LNCAP (cell line): ENCODE measurements at regions not wholly inside any gene's neighbourhood (a gene's known extent, or its start where the extent isn't known, plus 50 kb on each side); places are given as distances from the start of the nearest gene placed in this dataset.

Experiments used
- CTCF ChIP-seq: fragments of 450-650 bp; IDR thresholded peaks from 2 replicates; pipeline ENCODE4 v1.5.1; 2017; ENCODE audit warnings: mild to moderate bottlenecking

- TF ChIP-seq CTCF, result no peak
These were observed 184.4 kb downstream of the PCDH7 start for GRCh38 chr4:30904588-30904987.

GRCh38 chr4:30912098-30912714 lies 192.0 kb downstream of the PCDH7 start:
- TF ChIP-seq CTCF, result no peak

- no peak for TF ChIP-seq CTCF
These were observed 196.4 kb downstream of the PCDH7 start for GRCh38 chr4:30916337-30917274.

- no peak for TF ChIP-seq CTCF
These were observed 197.8 kb downstream of the PCDH7 start for GRCh38 chr4:30917946-30918345.

GRCh38 chr4:30919458-30919857 lies 199.3 kb downstream of the PCDH7 start:
- TF ChIP-seq CTCF, result no peak

- TF ChIP-seq CTCF, result no peak
These were observed 199.9 kb downstream of the PCDH7 start for GRCh38 chr4:30920043-30920442.

GRCh38 chr4:30922625-30923024 lies 202.5 kb downstream of the PCDH7 start:
- no peak for TF ChIP-seq CTCF
